Breast epithelium (tissue), 3 donors: ENCODE measurements at regions not wholly inside any gene's neighbourhood (a gene's known extent, or its start where the extent isn't known, plus 50 kb on each side); places are given as distances from the start of the nearest gene placed in this dataset.

ENCODE experiments used
- POLR2A ChIP-seq: fragments of 450-650 bp; IDR thresholded peaks from one replicate; pipeline ENCODE4 v1.6.1; 2016; ENCODE audit warnings: antibody characterized with exemption, mild to moderate bottlenecking, moderate library complexity
- POLR2AphosphoS5 ChIP-seq, 3 donors: sonication (generic); formaldehyde crosslinking; IDR thresholded peaks; one replicate each; pipeline ENCODE4 v1.6.1; 2017; ENCODE audit warnings: antibody characterized with exemption in 3 of 3
- TF ChIP-seq, protein P1 (sequence below), 3 donors: fragments of 450-650 bp; IDR thresholded peaks; one replicate each; pipeline ENCODE4 v1.5.1; 2016 to 2017; ENCODE audit warnings: antibody characterized with exemption in 3 of 3, mild to moderate bottlenecking in 3 of 3, moderate library complexity in 3 of 3

DNA sequence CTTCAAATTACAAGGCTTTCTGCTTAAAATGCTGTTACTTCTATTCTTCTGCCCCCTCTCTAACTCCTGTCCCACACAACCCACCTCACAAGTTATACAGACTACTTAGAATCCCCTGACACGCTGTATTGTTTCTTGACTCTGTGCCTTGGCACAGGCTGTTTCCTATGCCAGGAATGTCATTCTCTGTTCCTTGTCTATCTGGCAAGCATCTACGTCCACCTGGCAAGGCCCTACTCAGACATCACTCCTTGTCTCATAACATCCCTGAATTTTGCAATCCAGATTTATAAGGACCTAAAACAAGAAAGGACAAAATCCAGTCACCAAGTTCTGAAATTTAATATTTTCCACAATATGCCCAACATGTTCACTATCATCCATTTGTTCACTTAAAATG lies 182.0 kb upstream of the CHRM3 start:
- TF ChIP-seq POLR2A: no peak
- TF ChIP-seq, protein P1, sequence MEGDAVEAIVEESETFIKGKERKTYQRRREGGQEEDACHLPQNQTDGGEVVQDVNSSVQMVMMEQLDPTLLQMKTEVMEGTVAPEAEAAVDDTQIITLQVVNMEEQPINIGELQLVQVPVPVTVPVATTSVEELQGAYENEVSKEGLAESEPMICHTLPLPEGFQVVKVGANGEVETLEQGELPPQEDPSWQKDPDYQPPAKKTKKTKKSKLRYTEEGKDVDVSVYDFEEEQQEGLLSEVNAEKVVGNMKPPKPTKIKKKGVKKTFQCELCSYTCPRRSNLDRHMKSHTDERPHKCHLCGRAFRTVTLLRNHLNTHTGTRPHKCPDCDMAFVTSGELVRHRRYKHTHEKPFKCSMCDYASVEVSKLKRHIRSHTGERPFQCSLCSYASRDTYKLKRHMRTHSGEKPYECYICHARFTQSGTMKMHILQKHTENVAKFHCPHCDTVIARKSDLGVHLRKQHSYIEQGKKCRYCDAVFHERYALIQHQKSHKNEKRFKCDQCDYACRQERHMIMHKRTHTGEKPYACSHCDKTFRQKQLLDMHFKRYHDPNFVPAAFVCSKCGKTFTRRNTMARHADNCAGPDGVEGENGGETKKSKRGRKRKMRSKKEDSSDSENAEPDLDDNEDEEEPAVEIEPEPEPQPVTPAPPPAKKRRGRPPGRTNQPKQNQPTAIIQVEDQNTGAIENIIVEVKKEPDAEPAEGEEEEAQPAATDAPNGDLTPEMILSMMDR (IDR thresholded peaks at IDR 0.05): no peak
- TF ChIP-seq POLR2AphosphoS5 (IDR thresholded peaks at IDR 0.05): no peak
